C4-2B (cell line): ENCODE measurements at regions not wholly inside any gene's neighbourhood (a gene's known extent, or its start where the extent isn't known, plus 50 kb on each side); places are given as distances from the start of the nearest gene placed in this dataset.

Source experiments
- ZFX ChIP-seq: fragments of 450-650 bp; IDR thresholded peaks from 2 replicates; pipeline ENCODE4 v1.6.1; 2017
- TF ChIP-seq, protein P1 (sequence below): fragments of 450-650 bp; conservative IDR thresholded peaks from 2 replicates; pipeline ENCODE4 v1.5.1; 2017; ENCODE audit warnings: mild to moderate bottlenecking

DNA sequence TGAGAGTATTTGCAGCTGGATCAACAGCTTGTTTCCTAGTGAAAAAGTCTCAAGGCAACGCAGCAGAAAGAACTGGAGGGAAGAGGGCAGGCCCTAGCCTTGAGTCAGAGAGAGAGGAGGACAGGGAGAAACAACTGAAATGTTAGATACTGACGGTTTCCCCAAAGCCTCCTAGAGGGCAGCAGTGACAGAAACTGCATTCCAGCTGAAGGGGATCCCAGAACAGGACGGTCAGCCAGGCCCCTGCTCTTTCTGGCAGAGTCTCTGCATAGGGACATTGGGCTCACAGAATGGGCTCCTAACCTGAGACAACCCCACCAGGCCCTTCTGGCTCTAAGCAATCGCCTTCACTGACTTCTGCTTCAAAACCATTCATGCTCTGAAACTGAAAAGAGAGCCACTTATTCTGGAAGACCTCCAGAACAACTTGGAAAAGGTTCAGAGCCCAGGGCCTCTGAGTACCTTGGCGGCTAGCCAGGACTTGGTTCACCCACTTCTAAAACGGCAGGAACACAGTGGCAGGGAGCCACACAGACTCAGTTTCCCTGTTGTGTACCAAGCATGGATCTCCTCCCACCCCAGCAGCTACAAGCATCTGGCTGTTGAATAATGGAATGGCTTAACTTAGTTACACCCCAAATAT, 72.9 kb downstream of the PSMB1 start:
- TF ChIP-seq, protein P1, sequence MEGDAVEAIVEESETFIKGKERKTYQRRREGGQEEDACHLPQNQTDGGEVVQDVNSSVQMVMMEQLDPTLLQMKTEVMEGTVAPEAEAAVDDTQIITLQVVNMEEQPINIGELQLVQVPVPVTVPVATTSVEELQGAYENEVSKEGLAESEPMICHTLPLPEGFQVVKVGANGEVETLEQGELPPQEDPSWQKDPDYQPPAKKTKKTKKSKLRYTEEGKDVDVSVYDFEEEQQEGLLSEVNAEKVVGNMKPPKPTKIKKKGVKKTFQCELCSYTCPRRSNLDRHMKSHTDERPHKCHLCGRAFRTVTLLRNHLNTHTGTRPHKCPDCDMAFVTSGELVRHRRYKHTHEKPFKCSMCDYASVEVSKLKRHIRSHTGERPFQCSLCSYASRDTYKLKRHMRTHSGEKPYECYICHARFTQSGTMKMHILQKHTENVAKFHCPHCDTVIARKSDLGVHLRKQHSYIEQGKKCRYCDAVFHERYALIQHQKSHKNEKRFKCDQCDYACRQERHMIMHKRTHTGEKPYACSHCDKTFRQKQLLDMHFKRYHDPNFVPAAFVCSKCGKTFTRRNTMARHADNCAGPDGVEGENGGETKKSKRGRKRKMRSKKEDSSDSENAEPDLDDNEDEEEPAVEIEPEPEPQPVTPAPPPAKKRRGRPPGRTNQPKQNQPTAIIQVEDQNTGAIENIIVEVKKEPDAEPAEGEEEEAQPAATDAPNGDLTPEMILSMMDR, result peak; percentile 12; the same call in 1 of the 2 replicates
- TF ChIP-seq ZFX, result no peak
